Heart right ventricle (tissue), 16 donors: ENCODE measurements at regions not wholly inside any gene's neighbourhood (a gene's known extent, or its start where the extent isn't known, plus 50 kb on each side); places are given as distances from the start of the nearest gene placed in this dataset.
"Not testable (repeated sequence)": the region's sequence is repeated elsewhere in the genome, so short reads cannot be mapped to it uniquely, and the experiment has no call there.

ENCODE experiments used
- ATAC-seq, 8 donors: fragments of 200-7000 bp; cut with Tn5 transposase; one replicate each; pipeline ENCODE4 v1.9.1; 2020; ENCODE audit warnings: mild to moderate bottlenecking in 8 of 8, moderate library complexity in 8 of 8, moderate number of reproducible peaks in 1 of 8
- DNase-seq, 2 donors: peaks; one replicate each; pipeline ENCODE4 v3.0.0-alpha.2; 2020
- H3K27ac ChIP-seq, 10 donors: fragments of 200-600 bp; sonication (generic) in 2 of 10; one replicate each; pipeline versions ENCODE4 v1.5.0 to v1.8.0; 2020 to 2022; ENCODE audit warnings: mild to moderate bottlenecking in 3 of 10
- H3K27me3 ChIP-seq, 7 donors: fragments of 200-600 bp; one replicate each; pipeline ENCODE4 v1.8.0; 2021 to 2022; ENCODE audit warnings: mild to moderate bottlenecking in 2 of 7
- H3K36me3 ChIP-seq, 9 donors: fragments of 200-600 bp; sonication (generic) in 1 of 9; one replicate each; pipeline versions ENCODE4 v1.5.0 to v1.8.0; 2020 to 2022; ENCODE audit warnings: mild to moderate bottlenecking in 2 of 9
- H3K4me1 ChIP-seq, 9 donors: fragments of 200-600 bp; sonication (generic) in 1 of 9; one replicate each; pipeline versions ENCODE4 v1.5.0 to v1.8.0; 2020 to 2022; ENCODE audit warnings: mild to moderate bottlenecking in 4 of 9
- H3K4me3 ChIP-seq, 10 donors: fragments of 200-600 bp; sonication (generic) in 2 of 10; one replicate each; pipeline versions ENCODE4 v1.5.0 to v1.8.0; 2020 to 2022; ENCODE audit warnings: mild to moderate bottlenecking in 7 of 10, moderate library complexity in 2 of 10
- H3K9me3 ChIP-seq, 11 donors: fragments of 200-600 bp in 10 of 11; sonication (generic) in 2 of 11; one replicate each; pipeline versions ENCODE4 v1.5.0 to v1.8.0; 2013 to 2022; ENCODE audit warnings: mild to moderate bottlenecking in 2 of 11, control low read depth in 1 of 11, moderate library complexity in 1 of 11
- CTCF ChIP-seq, 9 donors: fragments of 200-600 bp; sonication (generic) in 2 of 9; IDR thresholded peaks; one replicate each; pipeline versions ENCODE4 v1.5.0 to v1.8.0; 2021 to 2022; ENCODE audit warnings: antibody characterized with exemption in 9 of 9, mild to moderate bottlenecking in 5 of 9, moderate library complexity in 1 of 9
- WGBS, 2 donors: extraction: QIAGEN DNeasy Blood & Tissue Kit; methylation state at CpG; one replicate each; pipeline ENCODE4 v1.1.7; 2013; ENCODE audit warnings: inconsistent platforms in 1 of 2; 5-methylcytosine and 5-hydroxymethylcytosine counted together
- intact Hi-C, 10 donors: fragments of 100-400 bp; cut with DNase I; formaldehyde crosslinking; loops; one replicate each; pipeline versions ENCODE4 v1.11.1 to v1.14.2; 2022
- donor health status: Arrhythmogenic right ventricular cardiomyopathy.
- donor health status: ischemic (EF 13 %, LVEDD 7.1; RV severe dilation, severe dysfunction).
- donor health status: healthy with polysubstance abuse.
- donor health status: DM: no; HTN: yes; CAD: no.
- donor health status: DM: no; HTN: no; CAD: no.
- donor health status: ischemic (EF 25% LVEDD 6.9; RV normal size, moderate dysfunction).
- donor health status: ischemic (EF 25% LVEDD 5.7; RV mildly dilated, moderate dysfunction).
- donor health status: healthy.
- donor health status: DM: yes; HTN: yes; CAD: no.
- donor health status: Ischemic cardiomyopathy.
- donor health status: ischemic (EF 35%, LVEDD 5.7; RV mildly dilated, moderate dysfunction).
- donor health status: nonischemic (EF 11% LVEDD 7.7; RV severe dilation, severe dysfunction).
- donor health status: DM: yes; HTN: yes; CAD: no.
- donor health status: PGD.
- donor health status: ischemic (EF 29% LVEDD 5.4; RV normal size, mild dysfunction).
- donor health status: nonischemic (EF 23%, LVEDD 6.1; RV moderate dilation, normal function).

DNA sequence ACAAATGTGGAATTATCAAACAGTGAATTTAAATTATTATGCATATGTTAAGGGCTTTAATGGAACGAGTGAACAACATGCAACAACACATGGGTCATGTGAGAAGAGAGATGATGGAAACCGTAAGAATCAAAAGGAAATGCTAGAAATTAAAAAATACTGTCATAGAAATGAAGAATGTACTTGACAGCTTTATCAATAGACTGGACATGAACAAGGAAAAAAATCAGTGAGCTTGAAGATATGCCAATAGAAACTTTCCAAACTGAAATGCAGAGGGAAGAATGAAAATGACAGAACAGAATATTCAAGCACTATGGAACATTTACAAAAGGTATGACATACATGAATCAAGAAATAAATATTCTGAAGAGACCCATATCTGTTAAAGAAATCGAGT is 117.7 kb upstream of the KCNJ3 start:
- intact Hi-C loops: no loop called here

GRCh38 chr2:154582694-154583093 is 115.8 kb upstream of the KCNJ3 start:
- WGBS, 2 donors: 68 to 72% methylated on average over 6 of the region's 6 CpGs
- H3K27ac ChIP-seq, H3K27me3 ChIP-seq, H3K4me3 ChIP-seq, H3K36me3 ChIP-seq, H3K4me1 ChIP-seq, DNase-seq, ATAC-seq, intact Hi-C loops: not testable (repeated sequence)
- peaks cover 0 to 25% (median 11%) of the 10 kb centered on the region in 11 donors for H3K9me3 ChIP-seq

More for the DNA sequence above, 117.7 kb upstream of the KCNJ3 start:
- no peak for DNase-seq
- Histone ChIP-seq H3K27me3 (no peaks in the 10 kb centered on the region), H3K4me1 (no peaks in the 10 kb centered on the region), H3K9me3 (peaks cover 0 to 25% (median 11%) of the 10 kb centered on the region in 11 donors), H3K4me3 (no peak overlapping the region), H3K27ac (no peak overlapping the region), H3K36me3 (no peaks in the 10 kb centered on the region)
- no peak for TF ChIP-seq CTCF (IDR thresholded peaks at IDR 0.05)
- WGBS, 2 donors: 78 to 85% methylated on average over 3 of the region's 3 CpGs
- no peak for ATAC-seq

DNA sequence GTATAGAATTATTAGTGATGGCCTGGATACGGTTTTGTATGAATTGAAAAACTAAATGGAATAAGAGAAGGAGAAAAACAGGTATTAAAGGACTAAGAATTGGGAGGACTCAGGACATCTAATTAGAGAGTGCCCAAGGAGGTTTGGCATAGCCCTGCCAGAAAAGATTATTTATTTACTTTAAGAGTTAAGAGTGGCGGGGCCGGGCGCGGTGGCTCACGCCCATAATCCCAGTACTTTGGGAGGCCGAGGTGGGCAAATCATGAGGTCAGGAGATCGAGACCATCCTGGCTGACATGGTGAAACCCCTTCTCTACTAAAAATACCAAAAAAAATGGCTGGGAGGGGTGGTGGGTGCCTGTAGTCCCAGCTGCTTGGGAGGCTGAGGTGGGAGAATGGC is 115.2 kb upstream of the KCNJ3 start:
- H3K4me1 ChIP-seq, ATAC-seq, intact Hi-C loops, H3K4me3 ChIP-seq, H3K27me3 ChIP-seq, H3K36me3 ChIP-seq, DNase-seq, H3K27ac ChIP-seq: not testable (repeated sequence)
- 94 to 95% methylated on average over 8 of the region's 8 CpGs for WGBS, 2 donors
- H3K9me3 ChIP-seq: peaks cover 0 to 25% (median 11%) of the 10 kb centered on the region in 11 donors

- H3K36me3 ChIP-seq: no peaks in the 10 kb centered on the region
- H3K4me1 ChIP-seq: peaks cover 0 to 5% (median 0%) of the 10 kb centered on the region in 9 donors
- H3K27me3 ChIP-seq: no peaks in the 10 kb centered on the region
- no peak for TF ChIP-seq CTCF (IDR thresholded peaks at IDR 0.05)
- 73 to 77% methylated on average over 1 of the region's 1 CpG for WGBS, 2 donors
- DNase-seq: no peak
- ATAC-seq: no peak
- no peak overlapping the region for H3K27ac ChIP-seq
- no peak overlapping the region for H3K4me3 ChIP-seq
- no peaks in the 10 kb centered on the region for H3K9me3 ChIP-seq
- intact Hi-C loops: no loop called here
Measured at GRCh38 chr2:154587739-154588138, 110.8 kb upstream of the KCNJ3 start.

GRCh38 chr2:154588838-154589237 is 109.7 kb upstream of the KCNJ3 start:
- intact Hi-C loops: no loop called here
- DNase-seq (no peak), ATAC-seq (no peak)
- Histone ChIP-seq H3K4me1 (peaks cover 0 to 5% (median 0%) of the 10 kb centered on the region in 9 donors), H3K36me3 (no peaks in the 10 kb centered on the region), H3K27ac (no peak overlapping the region), H3K9me3 (no peaks in the 10 kb centered on the region), H3K27me3 (no peaks in the 10 kb centered on the region), H3K4me3 (no peak overlapping the region)
- WGBS, 2 donors: 77 to 83% methylated on average over 1 of the region's 1 CpG
- TF ChIP-seq CTCF (IDR thresholded peaks at IDR 0.05): no peak

GRCh38 chr2:154589514-154589913 is 109.0 kb upstream of the KCNJ3 start:
- peaks cover 0 to 5% (median 0%) of the 10 kb centered on the region in 9 donors for H3K4me1 ChIP-seq
- H3K36me3 ChIP-seq: no peaks in the 10 kb centered on the region
- no peak overlapping the region for H3K27ac ChIP-seq
- ATAC-seq: no peak
- no peak for TF ChIP-seq CTCF (IDR thresholded peaks at IDR 0.05)
- H3K4me3 ChIP-seq: no peak overlapping the region
- DNase-seq: no peak
- no peaks in the 10 kb centered on the region for H3K9me3 ChIP-seq
- intact Hi-C loops: no loop called here
- H3K27me3 ChIP-seq: no peaks in the 10 kb centered on the region
